ENCODE measurements at regions not wholly inside any gene's neighbourhood (a gene's known extent, or its start where the extent isn't known, plus 50 kb on each side); places are given as distances from the start of the nearest gene placed in this dataset.
A peak's percentile ranks its signal among the peaks of the same experiment; 100 is the strongest.

DNA sequence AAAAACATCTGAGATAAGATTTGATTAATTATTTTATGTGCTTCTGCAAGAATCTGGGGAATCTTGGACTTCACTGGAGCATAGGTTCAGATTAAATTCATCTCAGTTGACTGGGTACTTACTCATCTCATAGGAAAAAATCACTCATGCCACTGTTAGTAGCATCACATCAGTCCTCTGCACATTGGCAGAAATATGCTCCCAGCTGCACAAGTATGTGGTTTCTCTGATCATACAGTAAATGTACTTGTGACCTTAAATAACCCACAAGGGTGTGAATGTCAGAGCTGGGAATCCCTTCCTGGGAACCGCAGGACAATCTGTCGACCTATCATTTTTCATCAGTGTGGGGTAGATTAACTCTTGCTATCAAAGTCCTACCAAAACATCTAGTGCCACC lies 203.7 kb upstream of the SLC24A2 start:
- DNase-seq: no peak

DNA sequence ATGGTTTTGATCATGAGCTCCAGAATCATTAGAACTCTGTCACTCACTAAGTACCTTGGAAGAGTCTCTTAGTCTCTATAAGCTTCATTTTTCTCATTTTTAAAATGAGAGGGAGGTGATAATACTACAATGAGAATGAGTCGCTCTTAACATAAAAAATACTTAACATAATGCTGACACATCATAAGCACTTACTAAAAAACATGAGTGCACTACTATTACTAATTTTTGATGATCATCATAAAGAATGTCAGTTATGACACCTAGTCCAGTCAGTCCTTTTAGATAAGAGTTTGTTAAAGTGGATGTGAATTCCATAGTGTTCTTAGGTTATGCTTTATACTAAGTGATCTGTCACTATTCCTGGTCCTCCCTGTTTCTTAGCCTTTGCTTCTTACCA lies 200.4 kb upstream of the SLC24A2 start:
- DNase-seq: no peak

DNA sequence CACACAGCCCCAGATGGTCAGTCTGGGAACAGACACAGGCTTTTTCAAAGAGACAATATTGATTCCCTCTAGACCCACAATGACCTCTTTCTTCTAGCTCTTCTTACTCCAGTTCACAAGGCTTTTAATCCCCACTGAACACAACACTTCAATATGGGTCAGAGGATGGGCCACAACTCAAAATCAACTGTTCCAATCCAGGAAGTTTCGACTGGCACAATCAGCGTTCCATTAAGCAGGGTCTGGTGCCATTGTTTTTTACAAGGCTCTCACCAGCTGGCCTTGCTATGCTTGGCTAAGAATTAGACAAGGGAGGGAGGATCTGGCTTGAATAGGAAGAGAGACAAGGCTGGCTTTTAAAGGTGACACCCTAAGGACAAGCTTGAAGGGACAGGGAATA lies 199.4 kb upstream of the SLC24A2 start:
- peak; percentile 21 for DNase-seq

DNA sequence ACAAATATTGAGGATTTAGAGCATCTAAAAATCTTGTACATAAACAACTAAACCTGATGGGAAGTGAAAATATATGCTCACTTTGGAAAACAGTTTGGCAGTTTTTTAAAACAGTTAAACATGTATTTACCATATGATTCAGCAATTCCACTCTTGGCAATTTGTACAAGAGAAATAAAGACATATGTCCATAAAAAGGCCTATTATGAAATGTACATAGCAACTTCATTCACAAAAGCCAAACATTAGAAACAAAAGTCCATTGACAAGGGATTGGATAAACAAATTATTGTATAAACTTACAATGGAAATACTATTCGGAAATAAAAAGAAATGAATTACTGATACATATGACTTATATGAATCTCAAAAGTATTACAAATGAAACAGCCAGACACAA lies 196.2 kb upstream of the SLC24A2 start:
- DNase-seq: peak; percentile 52

DNA sequence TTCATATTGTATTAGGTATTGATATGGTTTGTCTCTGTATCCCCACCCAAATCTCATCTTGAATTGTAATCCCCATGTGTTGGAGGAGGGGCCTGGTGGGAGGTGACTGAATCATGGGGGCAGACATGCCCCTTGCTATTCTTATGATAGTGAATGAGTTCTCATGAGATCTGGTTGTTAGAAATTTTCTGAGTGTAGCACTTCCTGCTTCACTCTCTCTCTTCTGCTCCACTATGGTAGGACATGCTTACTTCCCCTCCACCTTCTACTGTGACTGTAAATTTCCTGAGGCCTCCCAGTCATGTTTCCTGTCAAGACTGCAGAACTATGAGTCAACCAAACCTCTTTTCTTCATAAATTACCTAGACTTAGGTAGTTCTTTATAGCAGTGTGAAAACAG lies 187.4 kb upstream of the SLC24A2 start:
- no peak for DNase-seq

DNA sequence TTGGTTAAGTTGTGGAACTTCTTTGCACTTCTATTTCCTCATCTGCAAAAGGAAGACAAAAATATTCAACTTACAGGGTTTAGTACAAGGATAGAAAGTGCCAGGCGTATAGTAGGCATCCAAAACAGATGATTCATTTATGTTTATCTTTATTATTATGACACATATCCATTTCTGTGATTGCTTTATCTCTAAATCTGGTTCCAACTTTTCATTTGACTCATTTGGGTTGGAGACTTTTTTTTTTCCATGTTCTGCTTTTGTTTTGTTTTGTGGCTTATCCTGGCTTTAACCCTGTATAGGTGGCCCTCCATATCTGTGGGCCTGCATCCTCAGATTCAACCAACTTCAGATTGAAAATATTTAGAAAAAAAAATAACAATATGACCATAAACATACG lies 186.7 kb upstream of the SLC24A2 start:
- no peak for DNase-seq

DNA sequence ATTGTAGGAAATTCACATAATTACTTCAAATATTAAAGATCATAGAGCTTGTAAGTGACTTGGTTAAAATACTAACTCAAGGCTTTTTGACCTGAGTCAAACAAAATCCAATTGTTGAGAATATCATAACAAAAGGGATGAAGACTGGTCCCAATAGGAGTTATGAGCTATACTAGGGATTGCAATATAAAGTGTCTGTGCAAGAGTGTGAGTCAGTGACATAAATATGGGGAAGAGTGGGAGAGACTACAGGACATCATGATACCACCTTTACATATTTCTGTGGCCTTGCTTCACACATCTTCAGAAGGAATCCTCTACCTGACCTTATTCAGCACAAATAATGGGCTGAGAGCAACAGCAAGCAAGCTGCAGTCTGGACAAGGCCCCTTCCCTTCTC lies 180.9 kb upstream of the SLC24A2 start:
- no peak for DNase-seq

DNA sequence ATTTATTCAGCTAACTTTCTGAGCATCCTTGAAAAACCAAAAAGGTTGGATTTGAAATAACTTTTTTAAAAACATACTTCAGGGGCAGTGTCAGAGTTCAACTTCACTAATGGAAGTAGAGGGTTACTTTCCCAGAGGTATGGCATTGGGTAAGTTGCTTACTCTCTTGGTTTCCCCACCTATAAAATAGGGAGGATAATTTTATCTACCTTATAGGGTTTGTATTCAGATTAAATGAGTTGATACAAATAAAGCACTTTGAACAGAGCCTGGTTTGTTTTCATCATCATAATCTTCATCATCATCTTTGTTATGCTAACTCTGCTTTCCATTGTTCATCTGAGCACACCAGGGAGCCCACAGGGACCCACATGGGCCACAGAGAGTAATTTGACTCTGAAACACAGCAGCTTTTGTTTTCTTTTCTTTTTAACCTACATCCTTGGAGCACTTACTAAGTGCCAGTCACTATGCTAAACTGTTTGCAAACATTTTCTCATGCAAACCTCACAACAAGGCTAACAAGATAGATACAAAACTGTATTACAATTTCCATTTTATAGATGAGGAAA lies 179.1 kb upstream of the SLC24A2 start:
- DNase-seq: peak; percentile 51

DNA sequence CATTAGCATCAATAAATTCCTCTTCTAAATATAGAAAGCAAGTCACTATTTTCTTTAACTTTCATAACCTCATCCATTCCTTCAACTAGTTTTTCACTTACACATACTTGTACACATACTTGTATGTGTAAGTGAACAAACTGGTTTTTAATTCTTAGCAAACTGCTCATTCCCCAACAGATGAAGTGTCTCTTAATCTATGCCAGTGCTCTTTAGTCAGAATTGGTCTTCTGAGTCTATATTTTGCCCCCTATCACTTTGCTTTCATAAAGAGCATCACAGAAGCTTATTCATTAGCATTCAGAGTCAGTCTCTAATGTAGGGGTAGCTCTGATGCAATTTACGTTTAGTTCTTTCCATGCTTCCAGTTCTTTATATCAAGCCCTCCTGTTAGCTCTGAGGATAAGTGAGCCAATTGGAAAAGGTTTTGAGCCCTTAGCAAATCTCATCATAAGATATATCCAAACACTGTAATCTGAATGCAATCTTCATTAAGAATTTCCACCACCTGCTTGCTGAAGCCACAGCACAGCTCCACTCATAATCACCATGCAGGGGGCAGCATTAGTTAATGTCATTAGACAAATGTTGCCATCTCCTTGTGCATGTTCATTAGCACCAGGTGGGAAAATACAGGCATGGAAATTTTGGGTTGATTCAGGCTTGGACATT lies 178.5 kb upstream of the SLC24A2 start:
- DNase-seq: peak; percentile 59

DNA sequence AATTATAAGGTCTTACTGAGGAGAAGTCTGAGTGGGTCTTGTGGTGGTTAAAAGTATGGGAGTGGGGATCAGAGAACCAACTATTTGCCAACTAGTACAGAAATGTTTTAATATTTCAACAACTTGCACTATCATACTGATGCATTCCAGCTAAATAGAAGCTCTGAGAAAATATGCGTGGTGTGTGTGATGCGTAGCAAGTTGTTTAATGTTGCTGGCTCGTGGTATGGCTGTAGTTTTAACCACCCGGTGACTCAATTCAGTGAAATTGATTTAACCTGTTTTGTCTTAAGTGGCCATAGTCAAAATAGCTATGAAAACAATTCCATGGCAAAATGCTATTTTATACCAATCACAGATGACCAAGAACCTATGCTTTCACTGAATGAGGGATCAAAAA lies 176.5 kb upstream of the SLC24A2 start:
- no peak for DNase-seq

DNA sequence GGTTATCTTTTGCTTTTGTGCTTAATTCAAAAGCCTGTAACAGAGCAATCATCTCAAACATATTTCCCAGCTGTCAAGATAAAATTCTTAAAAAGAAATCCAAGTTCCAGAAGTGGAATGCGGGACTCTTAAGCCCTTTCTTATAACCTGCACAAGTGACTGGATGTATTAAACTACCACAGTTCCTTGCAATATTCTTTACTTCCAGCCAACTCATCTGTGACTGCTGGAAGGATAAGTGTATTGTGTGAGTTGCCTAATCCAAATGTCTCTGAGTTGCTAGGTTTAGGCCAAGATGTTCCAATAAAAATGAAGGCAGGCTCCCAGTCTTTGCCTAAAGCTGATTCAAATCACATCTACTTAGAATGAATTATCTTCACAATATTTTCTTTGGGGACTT lies 159.2 kb upstream of the SLC24A2 start:
- no peak for DNase-seq

DNA sequence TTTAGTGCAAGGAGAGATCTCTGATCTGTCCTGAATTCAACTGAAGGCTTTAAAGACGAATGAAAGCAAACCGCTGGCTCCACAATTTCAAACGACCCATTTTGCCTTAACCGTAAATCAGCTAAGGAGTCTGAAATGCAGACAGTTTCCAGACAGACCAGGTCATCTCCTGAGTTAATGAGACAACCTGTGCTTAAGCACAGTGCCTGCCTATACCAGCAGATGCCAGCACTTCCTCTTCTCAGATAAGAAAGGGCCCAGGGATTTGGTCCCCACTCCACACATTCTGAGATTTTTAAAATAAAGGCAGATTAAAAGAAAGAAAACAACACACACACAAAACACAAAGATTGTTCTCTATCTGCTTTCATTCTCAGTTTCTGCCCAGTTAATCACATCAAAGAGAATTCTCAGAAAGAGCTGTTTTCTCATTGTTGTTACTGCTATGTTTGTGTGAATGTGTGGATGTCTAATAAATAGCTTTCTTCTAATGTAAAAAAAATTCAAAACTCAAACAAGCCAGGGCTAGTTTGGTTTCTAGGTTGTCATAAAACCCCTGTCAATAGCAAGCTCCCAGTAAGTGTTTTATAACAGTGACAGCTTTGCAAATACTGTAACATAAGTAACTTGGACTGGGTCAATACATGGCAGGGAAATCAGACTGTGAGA lies 157.7 kb upstream of the SLC24A2 start:
- peak; percentile 43 for DNase-seq

DNA sequence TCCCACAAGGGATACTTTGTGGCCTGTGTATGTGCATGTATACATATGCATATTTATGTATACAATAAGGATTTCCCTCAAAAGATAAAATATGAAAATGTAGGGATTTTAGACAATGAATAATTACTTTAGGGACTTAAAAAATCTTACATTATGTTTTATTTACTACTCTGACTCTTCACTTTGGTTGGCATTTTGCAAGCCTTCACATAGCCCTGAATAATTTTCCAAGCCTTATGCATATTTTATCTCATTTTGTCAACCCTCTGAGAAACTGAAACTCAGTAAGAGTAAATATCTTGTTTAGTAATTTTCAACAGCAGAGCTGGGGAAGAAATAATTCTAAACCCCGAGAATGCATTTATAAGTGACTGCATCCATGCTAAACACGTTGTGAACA lies 153.0 kb upstream of the SLC24A2 start:
- no peak for DNase-seq

DNA sequence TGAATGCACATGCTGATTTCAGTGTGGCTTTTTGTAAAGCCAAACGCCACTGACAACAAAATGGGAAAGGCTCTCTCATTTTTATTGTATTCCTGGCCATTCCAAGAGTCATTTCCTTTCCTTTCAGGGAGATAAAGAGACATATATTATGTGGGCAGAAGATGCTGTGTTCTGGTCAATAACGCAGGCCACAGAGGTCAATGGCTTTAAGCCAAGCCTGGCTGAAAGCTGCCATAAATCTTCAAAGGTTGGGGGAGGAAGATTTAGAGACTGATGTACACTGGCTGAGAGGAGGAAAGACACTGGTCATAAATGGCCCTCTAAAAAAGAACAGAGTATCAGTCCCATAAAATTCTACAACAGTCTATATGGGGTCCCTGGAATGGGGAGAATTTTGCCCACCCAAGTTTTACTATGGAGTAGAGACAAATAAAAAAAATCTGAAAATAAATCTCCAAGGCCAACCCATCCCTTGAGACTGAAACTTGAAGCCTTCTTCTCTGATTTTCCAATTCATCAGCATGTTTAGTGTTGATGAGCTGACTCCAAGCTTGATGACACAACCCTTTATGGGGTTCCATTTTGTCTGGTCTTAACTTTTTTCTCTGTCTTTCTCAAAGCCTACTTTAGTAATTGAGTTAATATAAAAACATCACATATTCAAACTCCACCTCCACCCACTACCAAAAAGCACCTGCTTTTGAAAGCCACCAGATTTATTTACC lies 152.1 kb upstream of the SLC24A2 start:
- peak; percentile 82 for DNase-seq

DNA sequence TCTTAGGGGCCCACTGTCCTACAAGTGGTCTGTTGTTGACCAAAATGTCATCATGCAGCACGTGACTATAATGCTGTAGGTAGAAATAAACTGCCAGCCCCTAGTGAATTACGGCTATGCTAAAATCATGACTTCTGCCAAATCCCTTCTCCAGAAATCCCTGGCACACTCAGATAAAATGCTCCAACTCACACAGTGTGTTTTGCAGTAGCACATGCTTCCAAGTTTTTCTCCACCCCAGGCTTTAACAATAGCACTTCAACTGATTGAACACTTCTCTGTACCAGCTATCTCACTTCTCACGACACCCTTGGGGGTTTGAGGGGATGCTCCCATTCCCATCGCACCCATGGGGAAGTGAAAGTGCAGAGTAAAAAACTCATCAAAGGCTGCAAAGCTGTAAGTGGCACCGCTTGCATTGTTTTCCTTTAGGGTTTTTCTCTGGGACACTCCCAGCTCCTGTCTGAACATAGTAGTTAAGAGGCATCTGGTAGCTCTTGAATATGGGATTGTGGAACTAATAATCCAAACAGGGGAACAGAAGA lies 151.0 kb upstream of the SLC24A2 start:
- DNase-seq: no peak

DNA sequence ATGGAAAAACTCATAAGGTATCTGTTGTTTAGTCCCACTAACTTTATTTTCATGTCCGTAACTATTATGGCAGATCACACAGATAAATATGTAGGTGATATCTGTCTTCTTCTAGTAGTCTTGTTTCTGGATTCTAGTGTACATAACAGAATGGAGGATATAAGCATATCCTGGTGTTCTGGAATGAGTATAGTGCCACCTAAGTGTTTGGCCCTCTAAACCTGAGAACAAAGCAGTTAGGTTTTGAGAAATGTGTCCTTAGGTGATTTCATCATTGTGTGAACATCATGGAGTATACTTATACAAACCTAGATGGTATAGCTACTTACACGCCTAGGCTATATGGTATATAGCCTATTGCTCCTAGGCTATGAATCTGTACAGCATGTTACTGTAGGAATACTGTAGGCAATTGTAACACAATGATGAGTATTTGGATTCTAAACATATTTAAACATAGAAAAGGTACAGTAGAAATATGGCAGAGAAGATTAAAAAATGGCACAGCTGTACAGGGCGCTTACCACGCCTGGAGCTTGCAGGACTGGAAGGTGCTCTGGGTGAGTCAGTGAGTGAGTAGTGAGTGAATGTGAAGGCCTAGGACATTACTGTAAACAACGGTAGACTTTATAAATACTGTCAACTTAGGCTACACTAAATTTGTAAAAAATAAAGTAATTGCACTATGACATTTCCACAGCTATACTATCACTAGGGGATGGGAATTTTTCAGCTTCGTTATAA lies 150.3 kb upstream of the SLC24A2 start:
- no peak for DNase-seq

DNA sequence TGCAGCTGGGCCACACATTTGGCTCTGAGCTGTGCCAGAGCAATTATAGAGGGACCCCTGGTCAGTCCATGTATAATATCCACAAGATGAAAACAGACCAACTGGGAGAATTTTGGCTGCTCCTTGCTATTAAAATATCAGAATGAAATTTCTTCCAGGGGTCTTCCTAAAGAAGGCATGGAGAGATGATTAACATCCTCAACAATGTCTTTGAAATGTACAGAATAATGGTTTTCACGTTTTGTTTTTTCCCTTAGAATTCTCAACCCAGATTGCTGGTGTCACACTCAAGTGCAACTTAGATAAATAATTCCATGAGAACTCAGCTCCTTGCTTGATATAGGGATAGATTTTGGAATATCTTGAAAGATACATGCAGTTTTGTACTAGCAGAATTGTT lies 148.3 kb upstream of the SLC24A2 start:
- no peak for DNase-seq

DNA sequence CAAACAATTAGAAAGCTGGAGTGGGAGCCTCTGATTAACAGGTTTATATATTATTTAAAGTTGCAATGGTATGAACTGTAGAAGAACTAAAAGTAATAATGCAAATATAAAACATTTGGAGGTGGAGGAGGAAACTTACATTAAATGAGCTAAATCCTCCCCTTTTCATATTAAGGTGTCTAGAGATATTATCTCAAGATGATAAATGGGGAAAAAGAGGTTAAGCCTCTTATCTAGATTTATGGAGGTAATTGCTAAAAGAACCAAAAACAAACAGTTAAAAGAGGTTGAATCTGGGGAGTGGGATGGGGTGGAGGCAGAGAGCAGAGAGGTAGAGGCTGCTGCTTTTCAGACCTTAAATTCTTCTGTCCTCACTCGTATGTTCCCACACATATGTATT lies 147.8 kb upstream of the SLC24A2 start:
- no peak for DNase-seq

DNA sequence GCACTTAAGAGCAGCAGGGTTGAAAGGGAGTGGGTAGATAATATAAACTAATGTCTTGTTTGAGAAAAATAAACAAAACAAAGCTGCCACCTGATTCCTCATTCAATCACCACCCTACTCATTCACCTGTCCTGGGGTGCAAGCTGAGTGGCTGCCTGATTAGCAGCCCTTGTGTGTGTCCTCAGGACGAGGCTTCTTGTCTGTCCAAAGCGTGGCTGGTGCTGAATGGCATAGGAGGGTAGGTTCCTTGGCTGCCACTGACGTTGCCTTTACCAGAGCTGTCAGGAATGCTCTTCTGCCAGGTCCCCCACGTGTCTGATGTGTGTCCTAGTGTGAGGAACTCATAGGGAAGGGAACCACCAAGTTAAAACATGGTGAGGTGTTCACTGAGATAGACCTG lies 146.6 kb upstream of the SLC24A2 start:
- DNase-seq: no peak

DNA sequence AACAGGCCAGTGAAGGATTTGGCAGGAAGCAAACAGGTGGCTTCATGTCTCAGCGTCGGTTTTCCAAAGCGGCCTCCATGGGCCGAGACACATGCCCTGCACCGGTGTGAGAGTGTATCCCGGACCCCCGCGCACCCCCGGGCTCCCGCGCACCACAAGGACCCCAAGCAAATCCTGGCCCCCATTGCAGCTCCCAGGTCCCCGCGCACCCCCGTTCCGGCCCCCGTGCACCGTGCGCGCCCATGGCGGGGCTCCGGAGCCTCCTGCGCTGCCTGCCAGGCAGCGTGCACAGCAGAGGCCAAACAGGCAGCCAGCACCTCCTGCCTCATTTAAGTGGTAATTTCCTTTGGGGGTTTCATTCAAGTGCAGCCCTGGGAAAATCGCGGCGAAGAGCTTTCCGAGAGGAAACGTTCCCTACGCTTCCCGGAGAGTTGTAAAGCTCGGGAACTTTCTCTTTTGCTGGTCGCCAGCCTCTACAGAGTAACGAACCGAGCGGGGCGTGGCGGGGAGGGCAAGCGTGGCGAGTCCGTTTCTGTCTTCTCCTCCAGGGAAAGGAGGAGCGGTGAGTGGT lies 145.5 kb upstream of the SLC24A2 start:
- DNase-seq: no peak

DNA sequence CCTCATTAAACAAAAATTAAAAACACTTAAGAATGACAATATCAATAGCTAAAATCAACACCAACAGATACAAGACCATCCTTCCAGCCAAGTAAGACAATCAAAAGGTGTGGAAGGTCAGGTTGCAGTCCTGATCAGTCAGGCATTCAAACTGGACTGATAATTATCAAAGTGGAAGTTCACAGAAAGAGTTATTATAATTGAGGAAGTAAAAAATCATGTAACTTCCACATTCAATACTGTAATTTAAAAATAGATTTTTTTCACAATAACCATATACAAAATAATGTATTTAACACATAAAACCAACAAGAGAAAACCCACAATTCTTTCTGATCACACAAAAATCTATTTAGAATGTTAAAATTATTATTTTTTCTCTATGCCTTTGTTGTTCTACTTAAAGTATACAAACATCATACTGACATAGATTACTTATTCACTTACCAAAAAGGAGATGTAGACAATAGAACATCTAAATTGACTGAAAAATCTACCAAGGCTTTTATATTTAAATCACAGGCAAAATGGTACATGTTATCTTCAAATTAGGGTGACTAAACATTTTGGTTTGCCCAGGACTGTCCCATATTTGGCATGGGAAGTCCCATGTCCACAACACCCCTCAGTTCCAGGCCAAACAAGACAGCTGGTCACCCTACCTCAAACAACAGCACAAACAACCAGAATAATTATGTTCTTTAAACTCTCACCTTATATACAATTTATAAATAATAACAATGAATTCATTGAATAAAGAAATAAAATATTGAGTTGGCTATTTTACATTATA lies 142.5 kb upstream of the SLC24A2 start:
- DNase-seq: no peak

DNA sequence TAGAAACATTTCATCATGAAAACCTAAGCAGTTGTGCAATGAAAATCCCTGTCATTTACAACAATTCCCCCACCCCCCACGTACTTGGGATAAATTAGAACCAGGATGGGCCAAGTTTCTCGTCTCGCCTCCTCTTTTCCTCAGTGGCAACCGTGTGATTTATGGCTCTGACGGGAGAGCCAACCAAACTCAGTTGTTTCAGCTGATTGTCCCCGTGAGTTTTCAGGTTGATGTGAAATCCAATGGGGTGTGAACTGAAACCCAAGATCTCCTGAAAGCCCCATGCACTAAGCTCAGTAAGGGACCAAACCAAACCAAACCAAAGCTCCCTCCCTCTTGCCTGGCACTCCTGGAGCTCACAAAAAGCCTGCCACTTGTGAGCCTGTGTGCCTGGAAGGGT lies 138.7 kb upstream of the SLC24A2 start:
- DNase-seq: no peak
